ENCODE measurements at regions not wholly inside any gene's neighbourhood (a gene's known extent, or its start where the extent isn't known, plus 50 kb on each side); places are given as distances from the start of the nearest gene placed in this dataset.

DNA sequence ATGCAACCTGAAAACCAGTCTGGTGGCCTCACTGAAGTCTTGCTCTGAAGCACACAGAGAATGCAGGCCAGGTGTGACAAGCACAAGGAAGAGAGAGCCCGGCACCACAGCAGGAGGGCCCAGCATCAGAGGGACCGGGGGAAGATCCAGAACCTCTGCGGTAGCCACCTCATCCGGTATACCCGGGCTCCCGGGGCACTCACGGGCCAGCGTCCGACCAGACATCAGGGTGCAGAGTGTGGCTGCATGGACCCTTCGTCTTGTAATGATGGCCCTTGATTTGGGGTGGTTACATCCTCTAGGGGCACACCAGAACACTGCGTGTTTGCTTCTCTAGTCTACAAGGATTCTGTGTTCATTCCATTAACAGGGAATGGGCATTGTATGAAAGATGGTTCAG, 406.0 kb downstream of the GADD45G start:
- DNase-seq, result no peak

DNA sequence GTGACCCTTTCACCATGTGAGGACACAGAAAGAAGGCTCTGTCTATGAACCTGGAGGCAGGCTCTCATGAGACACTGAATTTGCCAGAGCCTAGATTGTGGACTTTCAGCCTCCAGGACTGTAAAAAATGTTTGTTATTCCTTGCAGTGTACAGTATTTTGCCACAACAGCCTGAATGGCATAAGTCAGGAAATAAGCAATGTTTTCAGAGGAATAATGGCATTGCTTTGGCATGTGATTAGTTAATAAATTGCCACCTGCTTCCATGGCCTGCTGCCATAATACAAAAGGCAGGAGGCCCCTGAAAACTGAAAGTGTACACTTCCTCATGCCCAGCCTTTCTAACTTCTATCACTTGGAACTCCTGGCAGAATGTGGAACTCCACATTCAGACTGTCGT, 408.1 kb downstream of the GADD45G start:
- no peak for DNase-seq

GRCh38 chr9:90013778-90014177, 409.0 kb downstream of the GADD45G start:
- no peak for DNase-seq

DNA sequence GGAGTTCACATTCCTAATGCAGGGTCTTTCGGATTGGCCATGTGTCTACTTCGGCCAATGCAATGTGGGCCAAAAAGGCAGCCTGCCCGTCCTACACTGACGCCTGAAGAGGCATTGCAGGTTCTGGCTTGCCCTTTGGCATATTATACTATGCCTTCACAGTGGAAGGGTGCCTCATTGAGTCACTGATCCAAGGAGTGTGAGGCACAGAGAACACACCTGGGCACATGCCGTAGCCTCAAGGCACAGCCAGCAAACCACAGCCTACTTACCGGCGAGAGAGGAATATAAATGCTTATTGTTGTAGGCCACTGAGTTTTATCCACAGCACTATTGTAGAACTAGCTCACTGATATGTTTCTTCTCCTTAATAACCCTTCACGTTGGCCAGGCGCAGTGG, 409.6 kb downstream of the GADD45G start:
- no peak for DNase-seq

- no peak for DNase-seq
Observed at GRCh38 chr9:90016272-90016671, 411.5 kb downstream of the GADD45G start.

DNA sequence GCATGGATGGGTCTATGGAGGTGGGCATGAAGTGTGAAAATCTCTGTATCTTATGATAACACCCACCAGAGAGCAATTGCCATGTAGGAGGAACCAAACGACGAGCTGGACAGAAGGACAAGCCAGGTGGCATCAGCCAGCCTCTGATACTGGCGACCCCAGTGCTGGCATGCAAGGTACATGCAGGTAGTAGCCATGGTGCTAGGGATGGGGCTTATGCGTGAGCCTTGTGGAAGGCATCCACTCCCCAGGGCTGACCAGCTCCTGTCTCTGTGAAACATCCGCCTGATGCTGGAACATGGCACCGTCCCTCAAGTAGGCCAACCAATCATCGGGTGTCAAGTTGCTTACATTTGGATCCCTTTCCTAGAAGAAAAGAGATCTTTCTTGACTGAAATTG, 412.9 kb downstream of the GADD45G start:
- no peak for DNase-seq

DNA sequence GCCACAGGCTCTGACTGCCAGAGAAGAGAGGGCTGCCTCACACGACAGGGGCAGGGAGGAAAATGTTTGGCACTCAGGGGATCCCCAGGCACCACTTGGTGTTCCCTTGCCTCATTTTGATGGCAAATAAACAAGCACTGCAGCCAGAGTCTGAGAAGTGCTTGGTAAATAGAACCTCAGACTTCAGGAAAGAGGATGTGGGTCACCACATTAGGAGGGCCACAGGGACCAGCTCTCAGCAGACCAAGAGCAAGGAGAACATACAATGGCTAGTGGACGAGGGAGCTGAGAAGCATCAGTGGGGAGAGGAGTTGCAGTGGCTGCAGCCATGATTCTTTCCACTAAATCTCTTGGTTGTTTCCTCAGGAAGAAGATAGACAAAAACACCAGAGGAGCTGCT, 413.9 kb downstream of the GADD45G start:
- DNase-seq, result no peak

GRCh38 chr9:90019626-90020025, 414.8 kb downstream of the GADD45G start:
- no peak for DNase-seq

DNA sequence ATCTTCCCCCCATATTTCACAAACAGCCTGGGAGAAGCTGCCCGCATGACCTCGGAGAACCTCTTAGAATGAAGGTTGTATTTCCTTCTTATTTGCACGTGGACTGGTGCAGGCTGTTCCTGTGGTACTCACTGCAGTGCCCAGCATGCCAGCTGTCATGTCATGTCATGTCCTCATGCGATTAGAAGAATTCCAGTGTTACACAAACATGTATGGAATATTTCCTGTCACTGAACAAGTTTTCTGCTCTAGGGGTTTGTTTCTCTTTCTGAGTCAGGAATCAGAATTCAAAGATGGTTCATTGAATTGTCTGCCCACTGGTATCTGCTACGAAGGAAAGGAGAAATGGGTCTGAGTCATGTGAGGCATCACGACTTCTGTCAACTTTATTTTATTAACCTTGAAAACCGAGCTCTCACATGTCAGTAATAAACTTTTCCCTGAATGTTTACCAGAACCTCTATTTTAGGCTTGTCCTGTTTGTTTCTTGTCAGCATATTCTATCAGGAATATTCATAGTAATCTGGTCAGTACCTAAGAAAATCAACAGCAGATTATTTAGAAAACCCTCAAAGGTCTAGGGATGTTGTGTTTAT, 415.6 kb downstream of the GADD45G start:
- no peak for DNase-seq

DNA sequence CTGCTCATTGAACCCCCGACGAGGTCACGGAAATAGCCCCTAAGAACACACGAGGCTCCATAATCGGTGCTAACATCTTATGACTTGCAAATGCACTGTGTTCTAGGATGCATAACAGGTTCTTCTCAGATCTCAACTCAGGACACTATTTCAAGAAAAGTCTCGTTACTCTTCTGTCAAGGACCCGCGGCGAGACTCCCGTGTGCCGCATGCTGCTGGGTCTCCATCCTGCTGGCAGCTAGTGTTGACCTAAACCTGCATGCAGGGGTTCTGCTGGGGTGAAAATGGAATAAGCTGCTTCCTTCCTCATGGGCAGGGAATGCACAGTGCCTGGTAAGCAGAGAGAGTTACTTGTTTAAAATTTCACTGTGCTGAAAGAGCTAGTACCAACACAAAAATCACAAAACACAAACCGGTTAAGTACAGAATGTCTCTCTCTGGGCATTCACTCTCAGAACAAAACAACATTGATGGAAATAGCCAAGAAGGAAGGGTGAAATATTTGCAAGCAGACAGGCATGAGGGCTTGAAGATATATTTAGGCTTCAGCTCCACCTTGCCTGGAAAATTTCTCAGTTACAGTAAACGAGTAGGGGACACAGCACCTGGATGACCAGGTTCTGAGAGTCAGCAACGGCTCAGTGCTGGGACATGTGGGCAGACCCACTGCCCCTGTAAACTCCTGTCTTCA, 416.5 kb downstream of the GADD45G start:
- no peak for DNase-seq

DNA sequence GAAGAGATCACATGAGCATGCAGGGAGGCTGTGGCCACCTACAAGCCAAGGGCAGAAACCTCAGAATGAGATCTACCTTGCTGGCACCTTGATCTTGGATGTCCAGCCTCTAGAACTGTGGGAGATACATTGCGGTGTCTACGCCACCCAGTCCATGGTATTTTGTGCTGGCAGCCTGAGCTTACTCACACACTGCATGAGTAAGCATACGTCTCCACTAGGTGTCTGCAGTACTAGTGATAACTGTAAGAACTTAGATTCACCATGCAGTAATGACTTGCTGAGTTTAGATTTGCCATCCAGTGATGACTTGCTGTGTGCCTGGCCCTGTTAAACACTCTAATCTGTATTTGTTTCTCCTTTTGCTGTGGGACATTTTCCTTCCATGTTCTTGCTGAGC, 417.7 kb downstream of the GADD45G start:
- no peak for DNase-seq

- no peak for DNase-seq
Observed at GRCh38 chr9:90023861-90024260, 419.0 kb downstream of the GADD45G start.

- no peak for DNase-seq
Observed at GRCh38 chr9:90024409-90024808, 419.6 kb downstream of the GADD45G start.

GRCh38 chr9:90024823-90025222, 420.0 kb downstream of the GADD45G start:
- no peak for DNase-seq

DNA sequence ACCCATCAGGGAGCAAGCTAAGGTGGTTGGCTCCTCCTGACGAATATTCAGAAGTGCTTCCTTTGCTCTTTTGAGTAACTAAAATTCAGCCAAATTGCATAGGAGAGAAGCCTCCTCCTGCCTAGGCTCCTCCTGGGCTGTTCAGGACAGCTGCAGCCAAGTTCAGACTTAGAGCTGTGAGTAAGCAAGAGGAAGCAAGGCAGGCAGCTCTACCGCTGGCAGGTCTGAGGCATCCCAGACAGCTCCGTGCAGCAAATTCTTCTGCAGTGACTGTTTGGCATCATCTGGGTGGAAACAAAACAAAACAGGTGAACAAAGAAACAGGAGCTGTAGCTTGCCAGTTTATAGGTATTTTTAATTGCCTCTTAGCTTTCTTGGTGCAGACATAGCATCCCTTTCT, 421.0 kb downstream of the GADD45G start:
- DNase-seq, result no peak

- DNase-seq, result no peak
Observed at GRCh38 chr9:90027296-90027790, 422.5 kb downstream of the GADD45G start.

DNA sequence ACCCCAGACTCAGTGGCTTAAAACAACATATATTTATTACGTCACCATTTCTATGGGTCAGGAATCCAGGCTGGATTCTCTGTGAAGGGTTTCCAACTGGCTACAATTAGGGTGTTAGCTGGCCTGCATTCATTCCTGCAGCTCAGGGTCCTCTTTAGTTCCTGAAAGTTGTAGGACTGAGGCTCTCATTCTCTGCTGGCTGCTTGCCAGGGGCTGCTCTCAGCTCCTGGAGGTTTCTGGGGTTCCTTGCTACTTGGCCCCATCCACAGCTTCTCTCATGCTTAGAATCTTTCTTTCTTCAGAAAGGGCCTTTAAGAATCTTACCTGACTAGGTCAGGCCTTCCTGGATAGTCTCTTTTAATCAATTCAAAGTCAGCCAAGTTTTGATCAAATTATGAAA, 424.6 kb downstream of the GADD45G start:
- no peak for DNase-seq

DNA sequence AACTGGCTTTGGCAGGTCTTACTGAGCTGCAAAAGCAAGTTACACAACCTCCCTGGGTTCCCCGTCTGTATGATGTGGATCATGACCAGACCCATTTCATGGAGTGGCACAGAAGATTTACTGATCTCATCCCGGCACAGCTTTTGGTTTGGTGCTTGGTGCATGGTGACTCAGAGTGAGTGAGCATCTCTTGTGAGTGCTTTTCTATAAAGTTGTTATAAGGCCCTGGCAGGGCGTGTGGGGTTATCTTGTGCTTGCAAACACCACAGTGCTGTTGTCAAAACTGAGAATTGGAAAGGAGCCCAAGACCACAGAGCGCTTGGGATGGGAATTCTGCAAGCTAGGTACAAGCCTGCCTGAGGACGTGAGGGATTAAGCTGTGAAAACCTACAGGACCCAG, 425.2 kb downstream of the GADD45G start:
- DNase-seq, result no peak

DNA sequence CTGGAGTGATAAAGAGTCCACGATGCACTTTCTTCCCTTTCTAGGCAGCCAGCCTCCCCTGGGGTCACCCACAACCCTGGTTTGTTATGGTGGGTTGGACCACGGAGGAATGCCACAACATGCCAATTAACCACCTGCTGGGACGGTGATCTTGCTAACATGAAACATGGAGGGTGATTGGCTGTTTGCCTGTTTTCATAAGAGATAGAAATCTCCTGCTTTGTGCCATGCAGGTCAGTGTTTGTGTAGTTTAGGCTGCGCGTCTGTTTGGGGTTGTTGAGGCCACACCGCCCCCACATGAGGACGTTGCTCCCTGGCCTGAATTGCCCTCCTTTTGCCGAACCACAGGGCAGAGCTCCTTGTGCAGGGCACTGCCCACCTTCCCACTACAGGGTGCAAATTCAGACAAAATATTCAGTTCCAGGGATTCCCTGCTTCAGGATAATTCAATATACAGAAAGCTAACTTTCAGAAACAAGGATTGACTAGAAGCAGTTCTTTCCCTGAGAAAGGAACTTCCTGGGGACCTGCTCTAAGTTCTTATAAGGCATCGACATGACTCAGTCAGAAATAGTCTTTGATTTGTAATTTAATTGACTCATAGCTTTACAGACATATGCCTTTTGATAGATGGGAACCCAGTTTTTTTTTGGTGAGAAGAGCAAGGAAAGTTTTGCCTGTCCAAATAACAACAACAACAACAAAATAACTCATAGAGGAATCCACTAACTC, 427.6 kb downstream of the GADD45G start:
- no peak for DNase-seq

- DNase-seq, result no peak
Observed at GRCh38 chr9:90033028-90033650, 428.3 kb downstream of the GADD45G start.

GRCh38 chr9:90034071-90034470, 429.3 kb downstream of the GADD45G start:
- no peak for DNase-seq

DNA sequence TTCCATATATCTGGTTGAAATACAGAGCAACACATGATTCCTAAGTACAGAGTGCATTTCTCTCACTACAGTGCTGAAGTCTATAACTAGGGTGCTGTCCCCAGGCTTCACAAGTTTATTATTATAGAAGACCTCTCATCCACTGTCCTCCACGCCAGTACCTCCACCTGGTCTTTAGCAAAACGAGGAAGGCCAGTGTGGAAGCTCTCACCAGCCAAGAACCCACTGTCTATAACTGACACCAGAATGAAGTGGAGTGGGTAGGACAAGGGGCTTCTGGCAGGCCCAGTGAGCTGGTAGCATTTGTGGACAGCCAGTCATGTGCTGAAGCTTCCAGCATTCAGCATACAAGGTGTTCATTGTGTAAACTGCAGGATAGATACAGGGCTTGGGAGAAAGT, 430.7 kb downstream of the GADD45G start:
- DNase-seq, result no peak

GRCh38 chr9:90037146-90037797, 432.5 kb downstream of the GADD45G start:
- no peak for DNase-seq
